GM21423 (cell line): ENCODE measurements at regions not wholly inside any gene's neighbourhood (a gene's known extent, or its start where the extent isn't known, plus 50 kb on each side); places are given as distances from the start of the nearest gene placed in this dataset.

Source experiments
- ATAC-seq: cut with Tn5 transposase; IDR thresholded peaks from one replicate; pipeline ENCODE4 v1.9.1; 2021; ENCODE audit warnings: mild to moderate bottlenecking, moderate library complexity; ENCODE audit not compliant: unreplicated experiment

GRCh38 chr6:2384528-2384927 is 139.1 kb upstream of the GMDS start:
- no peak for ATAC-seq

- no peak for ATAC-seq
These were observed 136.7 kb upstream of the GMDS start for GRCh38 chr6:2381872-2382661.

GRCh38 chr6:2378891-2379652 is 133.7 kb upstream of the GMDS start:
- no peak for ATAC-seq

GRCh38 chr6:2378046-2378657 is 132.7 kb upstream of the GMDS start:
- ATAC-seq, result no peak

GRCh38 chr6:2376429-2377355 is 131.3 kb upstream of the GMDS start:
- ATAC-seq, result no peak

GRCh38 chr6:2375443-2375842 is 130.0 kb upstream of the GMDS start:
- ATAC-seq, result no peak

- ATAC-seq, result no peak
These were observed 124.2 kb upstream of the GMDS start for GRCh38 chr6:2369606-2370005.

- no peak for ATAC-seq
These were observed 117.8 kb upstream of the GMDS start for GRCh38 chr6:2363211-2363610.

- no peak for ATAC-seq
These were observed 115.8 kb upstream of the GMDS start for GRCh38 chr6:2361195-2361594.

- ATAC-seq, result no peak
These were observed 115.3 kb upstream of the GMDS start for GRCh38 chr6:2360716-2361115.

- no peak for ATAC-seq
These were observed 114.7 kb upstream of the GMDS start for GRCh38 chr6:2360126-2360525.

- ATAC-seq, result no peak
These were observed 109.7 kb upstream of the GMDS start for GRCh38 chr6:2355150-2355549.

GRCh38 chr6:2354138-2354491 is 108.7 kb upstream of the GMDS start:
- ATAC-seq, result no peak

- no peak for ATAC-seq
These were observed 108.2 kb upstream of the GMDS start for GRCh38 chr6:2353412-2354137.

GRCh38 chr6:2351807-2352431 is 106.5 kb upstream of the GMDS start:
- ATAC-seq, result no peak

GRCh38 chr6:2351090-2351489 is 105.7 kb upstream of the GMDS start:
- no peak for ATAC-seq

GRCh38 chr6:2346078-2346477 is 100.7 kb upstream of the GMDS start:
- ATAC-seq, result no peak

GRCh38 chr6:2344319-2344905 is 99.0 kb upstream of the GMDS start:
- ATAC-seq, result no peak

- no peak for ATAC-seq
These were observed 82.2 kb upstream of the GMDS start for GRCh38 chr6:2327591-2327990.
